Parathyroid adenoma (tissue), 2 donors: ENCODE measurements at regions not wholly inside any gene's neighbourhood (a gene's known extent, or its start where the extent isn't known, plus 50 kb on each side); places are given as distances from the start of the nearest gene placed in this dataset.

Experiments
- H2AFZ ChIP-seq: fragments of 300-600 bp; sonication (generic); one replicate; pipeline ENCODE4 v1.7.0; 2017; ENCODE audit warnings: antibody characterized with exemption, mild to moderate bottlenecking
- H3K27ac ChIP-seq: fragments of 300-600 bp; sonication (generic); one replicate; pipeline ENCODE4 v1.7.0; 2017
- H3K27me3 ChIP-seq: fragments of 300-600 bp; sonication (generic); one replicate; pipeline ENCODE4 v1.7.0; 2017; ENCODE audit warnings: low read length; ENCODE audit not compliant: control insufficient read depth, insufficient read depth
- H3K36me3 ChIP-seq: fragments of 300-600 bp; sonication (generic); one replicate; pipeline ENCODE4 v1.7.0; 2017; ENCODE audit warnings: low read length; ENCODE audit not compliant: control insufficient read depth, insufficient read depth
- H3K4me1 ChIP-seq: fragments of 300-600 bp; sonication (generic); one replicate; pipeline ENCODE4 v1.7.0; 2017; ENCODE audit warnings: control low read depth
- H3K4me2 ChIP-seq: fragments of 300-600 bp; sonication (generic); one replicate; pipeline ENCODE4 v1.7.0; 2017; ENCODE audit warnings: low read length
- H3K4me3 ChIP-seq: fragments of 300-600 bp; sonication (generic); one replicate; pipeline ENCODE4 v1.7.0; 2017; ENCODE audit warnings: low read depth, low read length
- H3K79me2 ChIP-seq: fragments of 300-600 bp; sonication (generic); one replicate; pipeline ENCODE4 v1.7.0; 2017; ENCODE audit warnings: control low read depth
- H3K9ac ChIP-seq: fragments of 300-600 bp; sonication (generic); one replicate; pipeline ENCODE4 v1.7.0; 2017; ENCODE audit warnings: mild to moderate bottlenecking
- H3K9me3 ChIP-seq: fragments of 300-600 bp; sonication (generic); one replicate; pipeline ENCODE4 v1.7.0; 2017; ENCODE audit warnings: low read length; ENCODE audit not compliant: control insufficient read depth
- TF ChIP-seq, protein P1 (sequence below): fragments of 300-600 bp; sonication (generic); IDR thresholded peaks from one replicate; pipeline ENCODE4 v1.7.0; 2017; ENCODE audit warnings: antibody characterized with exemption, mild to moderate bottlenecking
- donor health status: primary hyperparathyroidism.

- Histone ChIP-seq H3K9ac (no peak overlapping the region), H3K4me3 (no peak overlapping the region)
These were observed 1968.4 kb downstream of the EFNA5 start for GRCh38 chr5:105702323-105702722.

DNA sequence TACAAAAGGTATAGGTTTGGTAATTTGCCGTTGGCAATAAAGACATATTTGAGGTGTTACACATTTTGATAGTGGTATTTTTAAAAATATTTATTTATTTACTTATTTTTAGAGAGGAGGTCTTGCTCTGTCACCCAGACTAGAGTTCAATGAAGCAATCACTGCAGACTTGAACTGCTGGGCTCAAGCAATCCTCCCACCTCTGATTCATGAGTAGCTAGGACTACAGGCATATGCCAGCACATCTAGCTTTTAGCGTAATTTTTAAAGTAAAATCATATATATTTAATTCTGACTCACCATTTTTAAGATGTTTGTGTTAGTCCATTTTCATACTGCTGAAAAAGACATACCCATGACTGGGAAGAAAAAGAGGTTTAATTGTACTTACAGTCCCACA is 1974.3 kb downstream of the EFNA5 start:
- H3K27ac ChIP-seq, result no peak overlapping the region

More at GRCh38 chr5:105702323-105702722, 1968.4 kb downstream of the EFNA5 start:
- no peak overlapping the region for H3K4me2 ChIP-seq
- no peaks in the 10 kb centered on the region for H3K27me3 ChIP-seq
- H3K4me1 ChIP-seq, result no peaks in the 10 kb centered on the region
- H3K79me2 ChIP-seq, result no peaks in the 10 kb centered on the region
- TF ChIP-seq, protein P1, sequence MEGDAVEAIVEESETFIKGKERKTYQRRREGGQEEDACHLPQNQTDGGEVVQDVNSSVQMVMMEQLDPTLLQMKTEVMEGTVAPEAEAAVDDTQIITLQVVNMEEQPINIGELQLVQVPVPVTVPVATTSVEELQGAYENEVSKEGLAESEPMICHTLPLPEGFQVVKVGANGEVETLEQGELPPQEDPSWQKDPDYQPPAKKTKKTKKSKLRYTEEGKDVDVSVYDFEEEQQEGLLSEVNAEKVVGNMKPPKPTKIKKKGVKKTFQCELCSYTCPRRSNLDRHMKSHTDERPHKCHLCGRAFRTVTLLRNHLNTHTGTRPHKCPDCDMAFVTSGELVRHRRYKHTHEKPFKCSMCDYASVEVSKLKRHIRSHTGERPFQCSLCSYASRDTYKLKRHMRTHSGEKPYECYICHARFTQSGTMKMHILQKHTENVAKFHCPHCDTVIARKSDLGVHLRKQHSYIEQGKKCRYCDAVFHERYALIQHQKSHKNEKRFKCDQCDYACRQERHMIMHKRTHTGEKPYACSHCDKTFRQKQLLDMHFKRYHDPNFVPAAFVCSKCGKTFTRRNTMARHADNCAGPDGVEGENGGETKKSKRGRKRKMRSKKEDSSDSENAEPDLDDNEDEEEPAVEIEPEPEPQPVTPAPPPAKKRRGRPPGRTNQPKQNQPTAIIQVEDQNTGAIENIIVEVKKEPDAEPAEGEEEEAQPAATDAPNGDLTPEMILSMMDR, result no peak
- no peak overlapping the region for H3K27ac ChIP-seq
- H2AFZ ChIP-seq, result no peak overlapping the region
- H3K36me3 ChIP-seq, result no peaks in the 10 kb centered on the region
- H3K9me3 ChIP-seq, result no peaks in the 10 kb centered on the region

DNA sequence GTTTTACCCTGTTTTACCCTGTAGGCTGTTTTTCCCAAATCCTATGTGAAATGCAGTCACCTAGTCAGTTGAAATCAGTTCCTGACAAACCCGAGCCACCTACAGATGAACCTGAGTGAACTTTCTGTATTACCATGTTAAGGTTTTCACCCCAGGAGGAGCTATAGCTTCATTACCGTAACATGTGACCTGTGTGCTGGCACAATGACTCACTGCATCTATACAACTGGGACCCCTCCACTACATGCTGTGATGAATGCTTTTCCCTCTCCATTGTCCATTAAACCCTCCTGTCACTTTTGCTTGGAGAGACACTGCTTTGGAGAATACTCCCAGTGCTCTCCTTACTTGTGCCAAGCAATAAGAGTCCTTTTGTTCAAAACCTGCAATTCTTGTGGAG is 1974.8 kb downstream of the EFNA5 start:
- H3K9me3 ChIP-seq, result no peaks in the 10 kb centered on the region
- no peaks in the 10 kb centered on the region for H3K4me1 ChIP-seq
- H3K4me3 ChIP-seq, result no peak overlapping the region
- no peak overlapping the region for H3K4me2 ChIP-seq
- TF ChIP-seq, protein P1, result no peak
- no peak overlapping the region for H3K27ac ChIP-seq
- no peak overlapping the region for H2AFZ ChIP-seq
- H3K36me3 ChIP-seq, result no peaks in the 10 kb centered on the region
- H3K79me2 ChIP-seq, result no peaks in the 10 kb centered on the region
- no peak overlapping the region for H3K9ac ChIP-seq
- H3K27me3 ChIP-seq, result no peaks in the 10 kb centered on the region

More for the DNA sequence above, 1974.3 kb downstream of the EFNA5 start:
- Histone ChIP-seq H3K4me1 (no peaks in the 10 kb centered on the region), H3K36me3 (no peaks in the 10 kb centered on the region), H3K9ac (no peak overlapping the region), H3K27me3 (no peaks in the 10 kb centered on the region), H2AFZ (no peak overlapping the region), H3K4me3 (no peak overlapping the region), H3K79me2 (no peaks in the 10 kb centered on the region), H3K9me3 (no peaks in the 10 kb centered on the region), H3K4me2 (no peak overlapping the region)
- TF ChIP-seq, protein P1, result no peak

- no peaks in the 10 kb centered on the region for H3K79me2 ChIP-seq
- H3K9me3 ChIP-seq, result no peaks in the 10 kb centered on the region
- no peak overlapping the region for H3K9ac ChIP-seq
- no peaks in the 10 kb centered on the region for H3K27me3 ChIP-seq
- no peak overlapping the region for H2AFZ ChIP-seq
- H3K36me3 ChIP-seq, result no peaks in the 10 kb centered on the region
- H3K4me1 ChIP-seq, result no peaks in the 10 kb centered on the region
- TF ChIP-seq, protein P1, result no peak
- no peak overlapping the region for H3K4me3 ChIP-seq
- H3K4me2 ChIP-seq, result no peak overlapping the region
- no peak overlapping the region for H3K27ac ChIP-seq
These were observed 1981.1 kb downstream of the EFNA5 start for GRCh38 chr5:105689596-105689995.

- Histone ChIP-seq H3K4me2 (no peak overlapping the region), H3K79me2 (no peaks in the 10 kb centered on the region), H2AFZ (no peak overlapping the region), H3K36me3 (no peaks in the 10 kb centered on the region), H3K27ac (no peak overlapping the region), H3K4me1 (no peaks in the 10 kb centered on the region), H3K27me3 (no peaks in the 10 kb centered on the region), H3K9ac (no peak overlapping the region), H3K9me3 (no peaks in the 10 kb centered on the region), H3K4me3 (no peak overlapping the region)
- TF ChIP-seq, protein P1, result no peak
These were observed 1982.4 kb downstream of the EFNA5 start for GRCh38 chr5:105688227-105688792.
